ENCODE measurements at regions not wholly inside any gene's neighbourhood (a gene's known extent, or its start where the extent isn't known, plus 50 kb on each side); places are given as distances from the start of the nearest gene placed in this dataset.

DNA sequence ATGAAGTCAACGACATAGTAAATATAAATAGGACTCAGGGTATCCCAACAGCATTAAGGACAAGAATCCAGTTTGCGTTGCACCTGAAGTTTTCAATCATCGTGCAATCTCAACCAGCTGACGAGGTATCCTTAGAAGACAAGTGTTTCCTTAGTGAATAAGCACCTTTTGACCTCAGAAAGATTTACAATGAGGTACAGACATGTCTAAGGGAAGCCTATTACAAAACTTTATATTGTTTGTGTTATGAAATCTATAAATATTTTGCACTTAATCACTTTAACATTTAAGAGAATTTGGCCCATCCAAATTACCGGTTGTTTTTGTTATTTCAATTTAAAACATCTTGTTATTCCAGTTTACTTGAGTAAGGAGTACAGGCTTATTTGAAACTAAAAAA is 64.9 kb upstream of the PRICKLE2 start:
- no peaks in the 10 kb centered on the region for H3K4me1 Mint-ChIP-seq (ENCODE audit: low read depth, unreplicated experiment)
- ChIA-PET CTCF (no interaction called here), POLR2A (no interaction called here)
- no peaks in the 10 kb centered on the region for H3K9me3 ChIP-seq
- no peaks in the 10 kb centered on the region for H3K9me3 Mint-ChIP-seq (ENCODE audit: unreplicated experiment)
- H3K27me3 ChIP-seq (replicated peaks; ENCODE audit: control insufficient read depth, insufficient read depth, low read length): no peaks in the 10 kb centered on the region
- no TSS peak for BruUV-seq (replicated peaks)
- no peaks in the 10 kb centered on the region for H3K36me3 ChIP-seq (ENCODE audit: control insufficient read depth, insufficient read depth, low read length)
- H3K27me3 Mint-ChIP-seq (ENCODE audit: insufficient read depth, unreplicated experiment): no peaks in the 10 kb centered on the region
- DNase-seq: no peak
- no peaks in the 10 kb centered on the region for H3K36me3 Mint-ChIP-seq (ENCODE audit: insufficient read depth, unreplicated experiment)
- no peak overlapping the region for H3K4me3 ChIP-seq (ENCODE audit: low read depth, low read length)
- TF ChIP-seq, protein P1, sequence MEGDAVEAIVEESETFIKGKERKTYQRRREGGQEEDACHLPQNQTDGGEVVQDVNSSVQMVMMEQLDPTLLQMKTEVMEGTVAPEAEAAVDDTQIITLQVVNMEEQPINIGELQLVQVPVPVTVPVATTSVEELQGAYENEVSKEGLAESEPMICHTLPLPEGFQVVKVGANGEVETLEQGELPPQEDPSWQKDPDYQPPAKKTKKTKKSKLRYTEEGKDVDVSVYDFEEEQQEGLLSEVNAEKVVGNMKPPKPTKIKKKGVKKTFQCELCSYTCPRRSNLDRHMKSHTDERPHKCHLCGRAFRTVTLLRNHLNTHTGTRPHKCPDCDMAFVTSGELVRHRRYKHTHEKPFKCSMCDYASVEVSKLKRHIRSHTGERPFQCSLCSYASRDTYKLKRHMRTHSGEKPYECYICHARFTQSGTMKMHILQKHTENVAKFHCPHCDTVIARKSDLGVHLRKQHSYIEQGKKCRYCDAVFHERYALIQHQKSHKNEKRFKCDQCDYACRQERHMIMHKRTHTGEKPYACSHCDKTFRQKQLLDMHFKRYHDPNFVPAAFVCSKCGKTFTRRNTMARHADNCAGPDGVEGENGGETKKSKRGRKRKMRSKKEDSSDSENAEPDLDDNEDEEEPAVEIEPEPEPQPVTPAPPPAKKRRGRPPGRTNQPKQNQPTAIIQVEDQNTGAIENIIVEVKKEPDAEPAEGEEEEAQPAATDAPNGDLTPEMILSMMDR (IDR thresholded peaks at IDR 0.05; ENCODE audit: insufficient read depth in 1 of 2, low read depth in 1 of 2, low read length in 1 of 2, severe bottlenecking in 1 of 2, unreplicated experiment in 1 of 2): no peak
- no peak overlapping the region for H3K27ac Mint-ChIP-seq (ENCODE audit: unreplicated experiment)
- intact Hi-C loops (cut with micrococcal nuclease; ENCODE audit: unreplicated experiment): no loop called here
- no peak overlapping the region for H3K4me3 Mint-ChIP-seq (ENCODE audit: unreplicated experiment)
- no peaks in the 10 kb centered on the region for H3K4me1 ChIP-seq

- TF ChIP-seq, protein P1 (IDR thresholded peaks at IDR 0.05; ENCODE audit: insufficient read depth in 1 of 2, low read depth in 1 of 2, low read length in 1 of 2, severe bottlenecking in 1 of 2, unreplicated experiment in 1 of 2): no peak
- no peak overlapping the region for H3K4me3 ChIP-seq (ENCODE audit: low read depth, low read length)
- Mint-ChIP-seq H3K9me3 (ENCODE audit: unreplicated experiment) (no peaks in the 10 kb centered on the region), H3K36me3 (ENCODE audit: insufficient read depth, unreplicated experiment) (no peaks in the 10 kb centered on the region), H3K4me3 (ENCODE audit: unreplicated experiment) (no peak overlapping the region), H3K27ac (ENCODE audit: unreplicated experiment) (no peak overlapping the region), H3K27me3 (ENCODE audit: insufficient read depth, unreplicated experiment) (no peaks in the 10 kb centered on the region), H3K4me1 (ENCODE audit: low read depth, unreplicated experiment) (no peaks in the 10 kb centered on the region)
- no peaks in the 10 kb centered on the region for H3K9me3 ChIP-seq
- ChIA-PET CTCF (no interaction called here), POLR2A (no interaction called here)
- intact Hi-C loops (cut with micrococcal nuclease; ENCODE audit: unreplicated experiment): no loop called here
- H3K4me1 ChIP-seq: no peaks in the 10 kb centered on the region
- no peaks in the 10 kb centered on the region for H3K27me3 ChIP-seq (replicated peaks; ENCODE audit: control insufficient read depth, insufficient read depth, low read length)
- DNase-seq: no peak
- no peaks in the 10 kb centered on the region for H3K36me3 ChIP-seq (ENCODE audit: control insufficient read depth, insufficient read depth, low read length)
- no TSS peak for BruUV-seq (replicated peaks)
Observed at GRCh38 chr3:64289622-64290021, 64.4 kb upstream of the PRICKLE2 start.

- no peaks in the 10 kb centered on the region for H3K9me3 ChIP-seq
- Mint-ChIP-seq H3K36me3 (ENCODE audit: insufficient read depth, unreplicated experiment) (no peaks in the 10 kb centered on the region), H3K9me3 (ENCODE audit: unreplicated experiment) (peaks cover 12% of the 10 kb centered on the region), H3K27ac (ENCODE audit: unreplicated experiment) (no peak overlapping the region), H3K4me3 (ENCODE audit: unreplicated experiment) (no peak overlapping the region), H3K27me3 (ENCODE audit: insufficient read depth, unreplicated experiment) (no peaks in the 10 kb centered on the region), H3K4me1 (ENCODE audit: low read depth, unreplicated experiment) (peaks cover 7% of the 10 kb centered on the region)
- H3K27me3 ChIP-seq (replicated peaks; ENCODE audit: control insufficient read depth, insufficient read depth, low read length): no peaks in the 10 kb centered on the region
- no peak for DNase-seq
- ChIA-PET CTCF (no interaction called here), POLR2A (interaction anchor here (0.6 kb wide), 1 partner anchor 204 kb away, joined by 4 read pairs; no protein-coding TSS in a partner anchor)
- no peak overlapping the region for H3K4me3 ChIP-seq (ENCODE audit: low read depth, low read length)
- intact Hi-C loops (cut with micrococcal nuclease; ENCODE audit: unreplicated experiment): no loop called here
- no peaks in the 10 kb centered on the region for H3K36me3 ChIP-seq (ENCODE audit: control insufficient read depth, insufficient read depth, low read length)
- H3K4me1 ChIP-seq: peaks cover 12% of the 10 kb centered on the region
- BruUV-seq (replicated peaks): no TSS peak
- TF ChIP-seq, protein P1 (IDR thresholded peaks at IDR 0.05; ENCODE audit: insufficient read depth in 1 of 2, low read depth in 1 of 2, low read length in 1 of 2, severe bottlenecking in 1 of 2, unreplicated experiment in 1 of 2): no peak
Observed at GRCh38 chr3:64278625-64279024, 53.4 kb upstream of the PRICKLE2 start.
